Right forelimb (tissue), 1 donor: ENCODE measurements at regions not wholly inside any gene's neighbourhood (a gene's known extent, or its start where the extent isn't known, plus 50 kb on each side); places are given as distances from the start of the nearest gene placed in this dataset.

Source experiments
- DNase-seq: peaks from one replicate; pipeline ENCODE4 v3.0.0-alpha.2; 2018

DNA sequence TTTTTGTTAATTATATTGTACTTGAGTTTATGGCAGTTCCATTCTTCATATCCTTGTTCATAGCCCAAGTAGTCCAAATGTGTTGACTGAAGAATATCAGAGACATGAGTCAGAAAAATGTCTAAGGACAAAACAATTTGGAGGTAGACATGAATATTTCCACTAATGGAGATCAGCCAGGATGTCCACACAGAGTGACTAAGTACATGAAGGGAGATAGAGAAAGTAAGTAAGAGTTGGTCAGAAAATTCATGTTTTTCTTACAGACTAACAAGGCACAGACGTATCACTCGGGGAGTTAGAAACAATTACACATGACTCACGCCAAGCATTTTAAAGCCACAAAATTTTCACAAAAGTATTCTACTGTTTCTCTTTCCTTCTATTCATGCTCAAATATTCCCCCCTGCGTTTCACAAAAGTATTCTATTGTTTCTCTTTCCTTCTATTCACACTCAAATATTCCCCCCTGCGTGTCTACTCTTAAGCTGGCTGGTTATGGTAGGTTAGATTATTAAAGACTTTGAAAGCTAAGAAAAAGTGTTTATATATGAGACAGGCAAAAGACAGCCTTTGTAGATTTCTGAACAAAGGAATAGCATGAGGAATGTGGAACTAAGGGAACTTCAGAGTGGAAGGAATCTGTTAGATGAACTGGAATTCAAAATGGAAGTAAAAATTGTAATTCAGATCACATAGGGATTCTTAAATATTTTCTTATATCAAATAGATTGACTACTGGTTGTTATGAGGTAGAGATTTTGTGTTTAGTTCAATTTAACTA lies 648.7 kb upstream of the CCDC54 start:
- no peak for DNase-seq

DNA sequence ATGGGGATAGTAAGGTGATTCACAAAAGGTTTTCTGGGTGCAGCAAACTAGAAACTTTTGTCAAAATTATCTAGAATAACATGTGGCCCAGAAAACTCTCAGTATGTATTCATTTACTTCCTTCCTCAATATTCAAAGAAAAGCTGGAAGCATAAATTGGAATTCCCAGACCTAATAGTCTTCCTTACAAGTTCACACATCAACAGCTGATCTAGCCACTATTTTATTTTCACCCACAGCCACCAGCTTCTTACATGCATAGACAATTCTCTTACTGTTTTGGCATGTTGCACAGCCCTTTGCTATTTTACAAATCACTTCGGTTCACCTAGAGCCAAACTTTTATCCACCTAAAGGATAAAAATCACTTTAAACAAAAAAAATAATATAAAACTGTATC lies 647.8 kb upstream of the CCDC54 start:
- no peak for DNase-seq

- no peak for DNase-seq
These were observed 646.0 kb upstream of the CCDC54 start for GRCh38 chr3:106731230-106731629.

- DNase-seq: no peak
These were observed 642.5 kb upstream of the CCDC54 start for GRCh38 chr3:106734712-106735111.

- no peak for DNase-seq
These were observed 640.0 kb upstream of the CCDC54 start for GRCh38 chr3:106737265-106737664.

GRCh38 chr3:106740116-106740515 lies 637.1 kb upstream of the CCDC54 start:
- no peak for DNase-seq

DNA sequence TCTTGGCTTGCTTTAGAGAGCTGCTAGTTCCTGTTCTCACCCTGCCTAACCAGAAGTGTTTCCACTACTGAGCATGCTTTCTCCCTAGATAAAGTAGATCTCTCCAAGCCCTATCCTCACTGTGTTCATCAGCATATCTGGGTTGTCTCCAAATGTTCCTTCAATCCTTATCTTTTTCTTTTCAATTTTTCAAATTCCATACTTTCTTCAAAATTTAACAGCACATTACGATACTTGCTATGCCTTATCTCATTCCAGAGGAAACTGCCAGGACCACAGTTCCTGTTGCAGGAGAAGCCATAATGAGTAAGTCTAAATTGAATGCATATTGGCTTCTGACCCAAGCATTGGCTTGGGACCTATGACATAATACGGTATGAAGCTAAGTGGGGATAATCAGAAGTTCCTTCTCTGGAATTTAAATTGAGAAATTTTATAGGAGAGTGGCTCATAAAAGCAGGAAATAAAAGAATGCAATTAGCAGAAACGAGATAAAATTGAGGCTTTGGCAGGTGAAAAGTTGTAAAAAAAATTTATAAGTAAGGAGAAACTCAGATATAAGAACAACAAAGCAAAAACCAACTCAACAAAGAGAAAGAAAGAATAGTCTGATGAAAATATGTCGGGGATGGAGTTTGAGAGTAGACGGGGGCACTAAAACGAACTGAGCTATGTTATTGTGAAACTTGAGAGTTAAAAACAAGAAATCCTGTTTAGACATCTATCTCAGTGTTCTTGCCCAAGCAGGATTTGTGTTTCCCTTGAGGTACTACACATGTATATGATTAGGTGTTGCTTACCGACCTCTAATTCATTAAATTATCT lies 631.7 kb upstream of the CCDC54 start:
- no peak for DNase-seq

- no peak for DNase-seq
These were observed 631.0 kb upstream of the CCDC54 start for GRCh38 chr3:106746286-106746685.

GRCh38 chr3:106748472-106749262 lies 628.6 kb upstream of the CCDC54 start:
- no peak for DNase-seq

GRCh38 chr3:106750092-106750491 lies 627.1 kb upstream of the CCDC54 start:
- no peak for DNase-seq

DNA sequence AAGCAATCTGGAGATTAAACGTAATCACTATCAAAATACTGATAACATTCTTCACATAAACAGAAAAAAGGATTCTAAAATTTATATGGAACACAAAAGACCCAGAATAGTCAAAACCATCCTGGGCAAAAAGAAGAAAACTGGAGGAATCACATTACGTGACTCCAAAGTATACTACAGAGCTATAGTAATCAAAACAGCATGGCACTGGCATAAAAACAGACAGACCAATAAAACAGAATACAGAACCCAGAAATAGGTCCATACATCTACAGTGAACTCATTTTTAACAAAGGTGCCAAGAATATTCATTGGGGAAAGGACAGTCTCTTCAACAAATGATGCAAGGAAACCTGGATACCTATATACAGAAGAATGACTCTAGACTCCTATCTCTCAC lies 621.9 kb upstream of the CCDC54 start:
- no peak for DNase-seq

- DNase-seq: no peak
These were observed 620.3 kb upstream of the CCDC54 start for GRCh38 chr3:106756901-106757300.

DNA sequence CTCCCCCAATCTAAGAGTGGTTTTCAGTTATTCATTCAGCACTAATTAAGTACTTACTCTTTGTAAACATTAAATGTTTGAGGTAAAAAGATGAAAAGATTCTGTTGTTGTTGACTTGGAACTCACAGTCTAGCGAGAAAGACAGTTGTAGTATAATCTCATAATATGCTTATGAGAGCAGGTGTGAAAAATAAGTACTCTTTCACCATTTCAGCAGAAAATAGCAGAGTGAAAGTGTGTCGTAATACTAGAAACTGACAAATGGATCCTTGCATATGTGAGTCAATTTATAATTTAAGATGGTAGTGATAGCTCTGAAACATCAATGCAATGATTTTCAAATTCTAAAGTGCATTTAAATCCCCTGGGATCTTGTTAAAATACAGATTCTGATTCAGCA lies 618.8 kb upstream of the CCDC54 start:
- no peak for DNase-seq

- DNase-seq: no peak
These were observed 617.5 kb upstream of the CCDC54 start for GRCh38 chr3:106759731-106760130.

DNA sequence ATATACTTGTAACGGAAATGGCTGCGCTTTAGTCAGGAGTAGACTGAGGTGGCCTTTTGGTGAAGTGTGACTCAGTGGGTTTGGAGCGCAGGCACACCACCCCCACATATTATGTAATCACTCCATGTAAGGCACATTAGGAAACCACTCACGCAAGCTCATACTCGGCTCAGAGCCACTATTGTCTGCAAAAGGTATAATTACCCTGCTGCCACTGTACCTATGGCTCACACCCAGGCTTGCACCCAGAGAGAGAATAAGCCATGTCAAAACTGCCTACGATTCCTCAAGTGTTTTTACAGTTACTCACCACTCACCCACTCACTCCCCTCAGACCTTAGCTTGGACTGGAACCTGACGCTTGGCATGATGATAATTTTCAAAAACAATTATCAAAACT lies 611.9 kb upstream of the CCDC54 start:
- DNase-seq: no peak

- DNase-seq: no peak
These were observed 608.2 kb upstream of the CCDC54 start for GRCh38 chr3:106768941-106769480.

DNA sequence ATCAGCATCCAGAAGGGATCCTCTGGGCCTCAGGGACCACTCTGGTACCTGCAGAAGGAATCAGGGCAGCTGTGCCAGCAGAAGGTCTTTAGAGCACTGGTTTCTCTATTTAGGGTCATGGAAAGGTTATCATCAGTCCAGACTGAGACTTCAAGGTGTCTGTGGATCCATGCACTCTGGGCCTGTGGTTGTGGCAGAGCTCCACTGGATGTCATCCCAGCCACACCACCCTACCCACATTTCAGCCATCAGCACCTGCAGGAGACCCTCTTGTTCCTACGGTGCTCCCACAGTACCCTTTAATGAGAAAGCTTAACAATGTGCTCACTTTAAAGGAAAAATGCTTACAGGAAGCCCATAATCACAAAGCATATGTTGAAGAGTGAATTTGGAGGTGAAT lies 603.4 kb upstream of the CCDC54 start:
- DNase-seq: no peak

DNA sequence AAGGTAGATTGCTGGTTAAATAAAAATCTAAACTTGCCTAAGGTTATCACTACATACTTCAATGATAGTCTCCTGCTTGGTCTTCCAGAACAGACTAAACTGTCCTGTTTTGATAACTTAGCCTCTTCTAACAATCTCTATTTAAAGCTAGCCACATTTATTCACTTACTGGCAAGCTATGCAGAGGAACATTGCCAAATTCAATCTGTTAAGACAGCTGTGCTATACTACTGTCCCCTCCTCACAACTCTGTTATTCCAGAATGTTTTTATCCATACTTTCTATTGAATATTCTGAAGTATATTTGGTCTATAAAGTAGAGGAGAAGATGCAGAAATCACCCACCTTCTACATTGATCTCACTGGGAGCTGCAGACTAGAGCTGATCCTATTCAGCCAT lies 594.0 kb upstream of the CCDC54 start:
- DNase-seq: no peak

DNA sequence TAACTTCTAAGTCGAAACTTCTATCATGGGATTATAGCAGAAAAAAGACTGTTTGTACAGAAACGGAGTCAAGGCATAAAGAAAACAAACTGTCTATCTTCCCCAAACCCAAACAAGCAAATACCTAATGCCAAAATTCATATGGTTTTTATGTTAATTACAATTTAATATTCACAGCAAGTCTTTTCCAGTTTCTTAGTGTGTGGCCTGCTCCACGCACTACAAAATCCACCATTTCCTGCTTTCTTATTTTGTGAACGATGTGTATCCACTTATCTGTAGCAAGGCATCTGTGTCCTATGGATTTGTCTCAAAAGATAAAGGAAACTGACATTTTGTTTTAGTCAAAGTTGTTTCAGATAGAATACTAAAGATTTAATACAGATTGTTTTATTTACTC lies 588.0 kb upstream of the CCDC54 start:
- DNase-seq: no peak

DNA sequence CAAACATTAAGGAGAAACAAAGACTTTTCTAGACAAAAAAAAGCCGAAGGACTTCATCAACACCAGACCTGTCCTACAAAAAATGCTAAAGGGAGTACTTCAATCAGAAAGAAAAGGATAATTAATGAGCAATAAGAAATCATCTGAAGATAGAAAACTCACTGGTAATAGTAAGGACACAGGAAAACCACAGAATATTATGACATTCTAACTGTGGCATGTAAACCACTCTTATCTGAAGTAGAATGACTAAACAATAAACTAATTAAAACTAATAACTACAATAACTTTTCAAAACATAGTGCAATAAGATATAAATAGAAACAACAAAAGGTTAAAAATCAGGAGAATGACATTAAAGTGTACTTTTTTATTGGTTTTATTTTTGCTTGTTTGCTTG lies 584.5 kb upstream of the CCDC54 start:
- no peak for DNase-seq

GRCh38 chr3:106794442-106794841 lies 582.8 kb upstream of the CCDC54 start:
- DNase-seq: no peak

GRCh38 chr3:106795553-106795952 lies 581.7 kb upstream of the CCDC54 start:
- DNase-seq: no peak

GRCh38 chr3:106797461-106797860 lies 579.8 kb upstream of the CCDC54 start:
- no peak for DNase-seq
